H1 (cell line): ENCODE measurements at regions not wholly inside any gene's neighbourhood (a gene's known extent, or its start where the extent isn't known, plus 50 kb on each side); places are given as distances from the start of the nearest gene placed in this dataset.

ENCODE experiments used
- CTCF ChIA-PET: fragments of 300-600 bp; sonication (Branson Sonifier 250); formaldehyde crosslinking; loops from one replicate; lab custom pipeline; 2021; ENCODE audit not compliant: partially characterized antibody; lab: Charles Lee
- POLR2A ChIA-PET: fragments of 300-600 bp; sonication (Branson Sonifier 250); formaldehyde crosslinking; loops from one replicate; lab custom pipeline; 2021; ENCODE audit warnings: inconsistent platforms; ENCODE audit not compliant: partially characterized antibody; lab: Charles Lee
- DNase-seq, 2 experiments: peaks; one replicate each; pipeline versions ENCODE4 v3.0.0 to v3.0.0-alpha.2; 2010 to 2022; ENCODE audit warnings: low spot score in 2 of 2, low read depth in 1 of 2, mixed read lengths in 1 of 2
- FAIRE-seq: peaks from 2 replicates; lab custom pipeline; 2011; peaks lifted over from hg19 to GRCh38; lab: Jason Lieb, UNC
- H2AFZ ChIP-seq: 2 replicates; pipeline ENCODE4 v1.8.1; 2012; ENCODE audit warnings: low read length, inconsistent platforms
- H2AK5ac ChIP-seq: 2 replicates; pipeline ENCODE4 v1.6.1; 2013; ENCODE audit warnings: low read depth, low read length
- H2BK120ac ChIP-seq: replicated peaks from 2 replicates; pipeline ENCODE3; 2013; ENCODE audit warnings: low read depth, low read length, inconsistent platforms
- H2BK12ac ChIP-seq: 2 replicates; pipeline ENCODE4 v1.6.1; 2013; ENCODE audit warnings: low read depth, low read length
- H2BK15ac ChIP-seq: 2 replicates; pipeline ENCODE4 v1.6.1; 2013; ENCODE audit warnings: low read length
- H2BK20ac ChIP-seq: 2 replicates; pipeline ENCODE4 v1.6.1; 2013; ENCODE audit warnings: low read length
- H2BK5ac ChIP-seq: 2 replicates; pipeline ENCODE4 v1.6.1; 2013; ENCODE audit warnings: low read depth, low read length
- H3K14ac ChIP-seq: 2 replicates; pipeline ENCODE4 v1.6.1; 2013; ENCODE audit warnings: inconsistent platforms; ENCODE audit not compliant: insufficient read length
- H3K18ac ChIP-seq: 2 replicates; pipeline ENCODE4 v1.6.1; 2013; ENCODE audit warnings: low read length; ENCODE audit errors: extremely low read depth
- H3K23ac ChIP-seq: 2 replicates; pipeline ENCODE4 v1.6.1; 2013; ENCODE audit warnings: inconsistent platforms; ENCODE audit not compliant: insufficient read length
- H3K23me2 ChIP-seq: 2 replicates; pipeline ENCODE4 v1.6.1; 2013; ENCODE audit warnings: low read depth, low read length
- H3K27ac ChIP-seq: 2 replicates; pipeline ENCODE4 v1.6.1; 2011; ENCODE audit warnings: low read depth, low read length, inconsistent platforms
- H3K27me3 ChIP-seq, 4 experiments: replicated peaks in 1 of 4; 1 replicate in 1 of 4; 2 replicates in 3 of 4; pipeline versions ENCODE4 v1.6.1 to v1.8.1; 2011 to 2013; ENCODE audit warnings: low read length in 3 of 4, mild to moderate bottlenecking in 3 of 4, inconsistent platforms in 2 of 4, mixed read lengths in 2 of 4, moderate library complexity in 1 of 4; ENCODE audit not compliant: control insufficient read depth in 3 of 4, insufficient read depth in 3 of 4; ENCODE audit errors: extremely low read depth in 1 of 4
- H3K36me3 ChIP-seq, 4 experiments: 2 replicates each; pipeline versions ENCODE4 v1.6.1 to v1.8.1; 2011 to 2013; ENCODE audit warnings: mild to moderate bottlenecking in 4 of 4, low read length in 3 of 4, moderate library complexity in 2 of 4, control low read depth in 1 of 4, inconsistent platforms in 1 of 4; ENCODE audit not compliant: insufficient read depth in 4 of 4, control insufficient read depth in 2 of 4
- H3K4ac ChIP-seq: replicated peaks from 2 replicates; pipeline ENCODE3; 2013; ENCODE audit warnings: low read length, low read depth, mixed read lengths, inconsistent platforms; ENCODE audit not compliant: insufficient read length
- H3K4me1 ChIP-seq, 4 experiments: replicated peaks in 1 of 4; 1 replicate in 1 of 4; 2 replicates in 3 of 4; pipeline versions ENCODE4 v1.6.1 to v1.8.1; 2011 to 2013; ENCODE audit warnings: low read length in 3 of 4, inconsistent platforms in 2 of 4, mixed read lengths in 1 of 4; ENCODE audit not compliant: insufficient read depth in 4 of 4, control insufficient read depth in 3 of 4
- H3K4me2 ChIP-seq, 2 experiments: 2 replicates each; pipeline versions ENCODE4 v1.6.1 to v1.8.1; 2011 to 2013; ENCODE audit warnings: low read depth in 2 of 2, low read length in 2 of 2, control low read depth in 1 of 2, inconsistent platforms in 1 of 2, mild to moderate bottlenecking in 1 of 2; ENCODE audit not compliant: insufficient read depth in 1 of 2
- H3K4me3 ChIP-seq, 4 experiments: fragments of 200-600, 300-600 bp in 1 of 4; sonication (generic), shearing (Covaris generic), sonication (Bioruptor Twin) in 1 of 4; 2 replicates each; pipeline versions ENCODE4 v1.5.1 to v1.8.1; 2011 to 2016; ENCODE audit warnings: low read length in 4 of 4, low read depth in 3 of 4, control low read depth in 2 of 4, inconsistent platforms in 2 of 4, mild to moderate bottlenecking in 2 of 4, mixed read lengths in 1 of 4, moderate library complexity in 1 of 4; ENCODE audit not compliant: insufficient read depth in 2 of 4; ENCODE audit errors: extremely low read depth in 1 of 4
- H3K56ac ChIP-seq: replicated peaks from 2 replicates; pipeline ENCODE3; 2013; ENCODE audit warnings: low read depth, mild to moderate bottlenecking, mixed read lengths, low read length, inconsistent platforms; ENCODE audit not compliant: insufficient read length
- H3K79me1 ChIP-seq: 2 replicates; pipeline ENCODE4 v1.6.1; 2013; ENCODE audit warnings: low read depth, low read length, control low read depth
- H3K79me2 ChIP-seq, 2 experiments: 2 replicates each; pipeline versions ENCODE4 v1.6.1 to v1.8.1; 2012 to 2013; ENCODE audit warnings: low read length in 2 of 2, mild to moderate bottlenecking in 2 of 2, inconsistent platforms in 1 of 2; ENCODE audit not compliant: insufficient read depth in 2 of 2, control insufficient read depth in 1 of 2
- H3K9ac ChIP-seq, 4 experiments: replicated peaks in 1 of 4; 1 replicate in 1 of 4; 2 replicates in 3 of 4; pipeline versions ENCODE4 v1.6.1 to v1.8.1; 2011 to 2013; ENCODE audit warnings: low read depth in 3 of 4, low read length in 3 of 4, control low read depth in 2 of 4, mild to moderate bottlenecking in 2 of 4, moderate library complexity in 2 of 4, inconsistent platforms in 1 of 4; ENCODE audit errors: extremely low read depth in 1 of 4
- H3K9me3 ChIP-seq, 2 experiments: 2 replicates each; pipeline versions ENCODE4 v1.6.1 to v1.8.1; 2012 to 2013; ENCODE audit warnings: mild to moderate bottlenecking in 2 of 2, moderate library complexity in 2 of 2, control low read depth in 1 of 2, inconsistent platforms in 1 of 2, low read depth in 1 of 2, low read length in 1 of 2, mixed read lengths in 1 of 2; ENCODE audit not compliant: insufficient read depth in 2 of 2
- H4K20me1 ChIP-seq, 2 experiments: replicated peaks in 1 of 2; 2 replicates each; pipeline versions ENCODE3 to v1.8.1; 2011 to 2013; ENCODE audit warnings: inconsistent platforms in 2 of 2, low read length in 2 of 2, mild to moderate bottlenecking in 1 of 2; ENCODE audit not compliant: insufficient read depth in 2 of 2, control insufficient read depth in 1 of 2
- H4K5ac ChIP-seq: 2 replicates; pipeline ENCODE4 v1.6.1; 2013; ENCODE audit warnings: low read length, low read depth, mixed read lengths, inconsistent platforms; ENCODE audit not compliant: insufficient read length
- H4K8ac ChIP-seq: 2 replicates; pipeline ENCODE4 v1.8.0; 2013; ENCODE audit warnings: mild to moderate bottlenecking, moderate library complexity, low read length, inconsistent platforms; ENCODE audit not compliant: insufficient read depth; ENCODE audit errors: extremely low read depth
- H4K91ac ChIP-seq: replicated peaks from 2 replicates; pipeline ENCODE3; 2013; ENCODE audit warnings: low read length, mixed read lengths, inconsistent platforms; ENCODE audit not compliant: insufficient read length
- BRCA1 ChIP-seq: IDR thresholded peaks from 2 replicates; pipeline ENCODE4 v1.6.1; 2012; ENCODE audit warnings: low read depth, low read length, improper control_type of control experiment
- CBX5 ChIP-seq: fragments of 300-800, 300-1000 bp; sonication (generic); IDR thresholded peaks from 2 replicates; pipeline ENCODE4 v1.7.1; 2016; ENCODE audit warnings: antibody characterized with exemption, low read length, low read depth
- GABPA ChIP-seq: IDR thresholded peaks from 2 replicates; pipeline ENCODE4 v1.6.1; 2011; ENCODE audit warnings: mild to moderate bottlenecking, low read length, moderate library complexity, borderline replicate concordance; ENCODE audit not compliant: insufficient read depth
- SIN3A ChIP-seq, 2 experiments: IDR thresholded peaks in 1 of 2; conservative IDR thresholded peaks in 1 of 2; 2 replicates each; pipeline ENCODE4 v1.6.1; 2011 to 2012; ENCODE audit warnings: low read length in 2 of 2, improper control_type of control experiment in 1 of 2, low read depth in 1 of 2, mild to moderate bottlenecking in 1 of 2

- no peak overlapping the region for H2BK5ac ChIP-seq
- no peak overlapping the region for H3K4me2 ChIP-seq
- H3K56ac ChIP-seq, result no peak overlapping the region
- no peak overlapping the region for H4K8ac ChIP-seq
- no peak overlapping the region for H4K5ac ChIP-seq
- no peaks in the 10 kb centered on the region for H3K4me1 ChIP-seq
- H3K18ac ChIP-seq, result no peak overlapping the region
- DNase-seq (no peak), FAIRE-seq (no peak)
- H3K14ac ChIP-seq, result no peak overlapping the region
- no peak overlapping the region for H2BK12ac ChIP-seq
- no peak overlapping the region for H3K23ac ChIP-seq
- H3K4ac ChIP-seq, result no peak overlapping the region
- H2AK5ac ChIP-seq, result no peak overlapping the region
- no peak overlapping the region for H3K9ac ChIP-seq
- TF ChIP-seq SIN3A (conservative IDR thresholded peaks at IDR 0.05 in 1 of 2, IDR thresholded peaks at IDR 0.05 in 1 of 2; ENCODE audit: low read depth in 1 of 2, low read length in 2 of 2) (no peak), GABPA (no peak), CBX5 (no peak), BRCA1 (no peak)
- H3K27ac ChIP-seq, result no peak overlapping the region
- no peaks in the 10 kb centered on the region for H3K79me2 ChIP-seq
- no peaks in the 10 kb centered on the region for H3K23me2 ChIP-seq
- ChIA-PET CTCF (interaction anchor here (0.6 kb wide), 1 partner anchor 201 kb away, joined by 4 read pairs; no protein-coding TSS in a partner anchor), POLR2A (no interaction called here)
- no peak overlapping the region for H3K4me3 ChIP-seq
- H2BK15ac ChIP-seq, result no peak overlapping the region
- no peaks in the 10 kb centered on the region for H3K36me3 ChIP-seq
- H4K20me1 ChIP-seq, result no peaks in the 10 kb centered on the region
- no peaks in the 10 kb centered on the region for H3K79me1 ChIP-seq
- no peak overlapping the region for H4K91ac ChIP-seq
- H2BK20ac ChIP-seq, result no peak overlapping the region
- H2BK120ac ChIP-seq, result no peak overlapping the region
- no peaks in the 10 kb centered on the region for H3K27me3 ChIP-seq
- H2AFZ ChIP-seq, result no peak overlapping the region
- no peaks in the 10 kb centered on the region for H3K9me3 ChIP-seq
Observed at GRCh38 chr2:146444987-146445386, 1399.8 kb upstream of the ACVR2A start.
